Upper lobe of left lung (tissue), 4 donors: ENCODE measurements at regions not wholly inside any gene's neighbourhood (a gene's known extent, or its start where the extent isn't known, plus 50 kb on each side); places are given as distances from the start of the nearest gene placed in this dataset.

Experiments used
- POLR2AphosphoS5 ChIP-seq, 2 donors: sonication (generic); formaldehyde crosslinking; IDR thresholded peaks; one replicate each; pipeline ENCODE4 v1.5.1; 2017; ENCODE audit warnings: antibody characterized with exemption in 2 of 2
- TF ChIP-seq, protein P1 (sequence below), 6 experiments: fragments of 450-650 bp in 4 of 6; fragments of 200-600 bp in 2 of 6; sonication (generic) in 2 of 6; IDR thresholded peaks; one replicate each; pipeline ENCODE4 v1.5.1; 2016 to 2019; ENCODE audit warnings: antibody characterized with exemption in 6 of 6

DNA sequence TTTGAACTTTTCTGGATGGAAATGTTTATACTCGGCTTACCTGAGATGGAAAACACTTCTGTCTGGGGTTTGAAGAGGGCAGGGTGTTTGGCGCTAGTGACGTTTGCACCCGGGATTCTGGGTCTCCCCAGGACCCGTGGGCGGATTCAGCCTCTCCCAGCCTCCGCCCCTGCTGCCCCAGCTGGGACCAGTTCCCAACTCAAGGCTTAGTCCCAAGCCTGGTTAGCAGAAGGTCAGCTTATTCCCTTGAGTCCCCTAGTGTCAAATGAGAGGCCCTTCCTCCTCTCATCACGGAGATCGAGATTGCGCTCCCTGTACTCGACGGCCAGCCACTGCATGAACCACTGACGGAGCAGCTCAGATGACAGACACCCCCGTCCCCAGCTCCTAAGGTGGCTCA, 123.2 kb downstream of the RTP5 start:
- TF ChIP-seq POLR2AphosphoS5 (IDR thresholded peaks at IDR 0.05): no peak
- TF ChIP-seq, protein P1, sequence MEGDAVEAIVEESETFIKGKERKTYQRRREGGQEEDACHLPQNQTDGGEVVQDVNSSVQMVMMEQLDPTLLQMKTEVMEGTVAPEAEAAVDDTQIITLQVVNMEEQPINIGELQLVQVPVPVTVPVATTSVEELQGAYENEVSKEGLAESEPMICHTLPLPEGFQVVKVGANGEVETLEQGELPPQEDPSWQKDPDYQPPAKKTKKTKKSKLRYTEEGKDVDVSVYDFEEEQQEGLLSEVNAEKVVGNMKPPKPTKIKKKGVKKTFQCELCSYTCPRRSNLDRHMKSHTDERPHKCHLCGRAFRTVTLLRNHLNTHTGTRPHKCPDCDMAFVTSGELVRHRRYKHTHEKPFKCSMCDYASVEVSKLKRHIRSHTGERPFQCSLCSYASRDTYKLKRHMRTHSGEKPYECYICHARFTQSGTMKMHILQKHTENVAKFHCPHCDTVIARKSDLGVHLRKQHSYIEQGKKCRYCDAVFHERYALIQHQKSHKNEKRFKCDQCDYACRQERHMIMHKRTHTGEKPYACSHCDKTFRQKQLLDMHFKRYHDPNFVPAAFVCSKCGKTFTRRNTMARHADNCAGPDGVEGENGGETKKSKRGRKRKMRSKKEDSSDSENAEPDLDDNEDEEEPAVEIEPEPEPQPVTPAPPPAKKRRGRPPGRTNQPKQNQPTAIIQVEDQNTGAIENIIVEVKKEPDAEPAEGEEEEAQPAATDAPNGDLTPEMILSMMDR (IDR thresholded peaks at IDR 0.05): no peak
